ENCODE measurements at regions not wholly inside any gene's neighbourhood (a gene's known extent, or its start where the extent isn't known, plus 50 kb on each side); places are given as distances from the start of the nearest gene placed in this dataset.

DNA sequence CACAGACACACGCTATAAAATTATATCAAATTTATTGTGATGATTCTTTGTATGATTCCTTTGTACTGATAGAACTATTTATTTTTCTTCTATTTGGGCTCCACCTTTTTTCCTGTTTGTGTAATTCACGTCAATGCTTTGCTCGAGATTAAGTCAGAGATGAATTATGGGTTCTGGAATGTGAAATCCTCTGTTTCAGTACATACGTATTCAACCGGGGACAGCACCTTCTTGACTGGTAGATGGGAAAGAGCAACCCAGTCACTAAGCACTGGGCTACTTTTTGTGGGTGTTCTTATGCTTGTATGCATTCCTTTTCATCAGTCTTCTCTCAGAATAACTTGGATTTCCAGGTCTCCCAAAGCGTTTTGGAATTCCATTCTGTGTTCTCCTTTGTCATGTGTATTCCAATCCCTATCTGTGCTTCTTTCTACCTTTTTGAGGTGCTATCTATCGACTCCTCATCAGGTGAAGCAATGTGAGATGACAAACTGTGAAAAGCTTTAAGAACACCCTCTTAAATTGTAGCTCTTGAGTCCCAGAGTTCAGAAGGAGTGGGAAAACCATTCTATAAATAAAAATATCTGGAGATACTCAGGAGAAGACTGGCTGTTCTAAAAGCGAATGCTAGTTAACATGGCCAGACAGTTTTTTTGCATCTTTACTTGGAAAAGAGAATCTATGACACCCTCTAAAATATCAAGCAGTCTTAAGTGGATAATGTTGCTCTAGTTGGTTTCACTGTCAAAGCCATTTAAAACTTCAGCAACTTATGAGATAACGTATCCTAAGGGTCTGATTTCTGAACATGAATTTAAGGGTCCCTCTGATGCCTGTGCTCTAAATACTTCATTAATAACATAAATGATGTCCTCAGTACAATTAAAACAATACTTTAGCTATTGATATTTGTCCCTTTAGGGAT, 197.7 kb upstream of the PREP start (continued):
- TF ChIP-seq, protein P1, sequence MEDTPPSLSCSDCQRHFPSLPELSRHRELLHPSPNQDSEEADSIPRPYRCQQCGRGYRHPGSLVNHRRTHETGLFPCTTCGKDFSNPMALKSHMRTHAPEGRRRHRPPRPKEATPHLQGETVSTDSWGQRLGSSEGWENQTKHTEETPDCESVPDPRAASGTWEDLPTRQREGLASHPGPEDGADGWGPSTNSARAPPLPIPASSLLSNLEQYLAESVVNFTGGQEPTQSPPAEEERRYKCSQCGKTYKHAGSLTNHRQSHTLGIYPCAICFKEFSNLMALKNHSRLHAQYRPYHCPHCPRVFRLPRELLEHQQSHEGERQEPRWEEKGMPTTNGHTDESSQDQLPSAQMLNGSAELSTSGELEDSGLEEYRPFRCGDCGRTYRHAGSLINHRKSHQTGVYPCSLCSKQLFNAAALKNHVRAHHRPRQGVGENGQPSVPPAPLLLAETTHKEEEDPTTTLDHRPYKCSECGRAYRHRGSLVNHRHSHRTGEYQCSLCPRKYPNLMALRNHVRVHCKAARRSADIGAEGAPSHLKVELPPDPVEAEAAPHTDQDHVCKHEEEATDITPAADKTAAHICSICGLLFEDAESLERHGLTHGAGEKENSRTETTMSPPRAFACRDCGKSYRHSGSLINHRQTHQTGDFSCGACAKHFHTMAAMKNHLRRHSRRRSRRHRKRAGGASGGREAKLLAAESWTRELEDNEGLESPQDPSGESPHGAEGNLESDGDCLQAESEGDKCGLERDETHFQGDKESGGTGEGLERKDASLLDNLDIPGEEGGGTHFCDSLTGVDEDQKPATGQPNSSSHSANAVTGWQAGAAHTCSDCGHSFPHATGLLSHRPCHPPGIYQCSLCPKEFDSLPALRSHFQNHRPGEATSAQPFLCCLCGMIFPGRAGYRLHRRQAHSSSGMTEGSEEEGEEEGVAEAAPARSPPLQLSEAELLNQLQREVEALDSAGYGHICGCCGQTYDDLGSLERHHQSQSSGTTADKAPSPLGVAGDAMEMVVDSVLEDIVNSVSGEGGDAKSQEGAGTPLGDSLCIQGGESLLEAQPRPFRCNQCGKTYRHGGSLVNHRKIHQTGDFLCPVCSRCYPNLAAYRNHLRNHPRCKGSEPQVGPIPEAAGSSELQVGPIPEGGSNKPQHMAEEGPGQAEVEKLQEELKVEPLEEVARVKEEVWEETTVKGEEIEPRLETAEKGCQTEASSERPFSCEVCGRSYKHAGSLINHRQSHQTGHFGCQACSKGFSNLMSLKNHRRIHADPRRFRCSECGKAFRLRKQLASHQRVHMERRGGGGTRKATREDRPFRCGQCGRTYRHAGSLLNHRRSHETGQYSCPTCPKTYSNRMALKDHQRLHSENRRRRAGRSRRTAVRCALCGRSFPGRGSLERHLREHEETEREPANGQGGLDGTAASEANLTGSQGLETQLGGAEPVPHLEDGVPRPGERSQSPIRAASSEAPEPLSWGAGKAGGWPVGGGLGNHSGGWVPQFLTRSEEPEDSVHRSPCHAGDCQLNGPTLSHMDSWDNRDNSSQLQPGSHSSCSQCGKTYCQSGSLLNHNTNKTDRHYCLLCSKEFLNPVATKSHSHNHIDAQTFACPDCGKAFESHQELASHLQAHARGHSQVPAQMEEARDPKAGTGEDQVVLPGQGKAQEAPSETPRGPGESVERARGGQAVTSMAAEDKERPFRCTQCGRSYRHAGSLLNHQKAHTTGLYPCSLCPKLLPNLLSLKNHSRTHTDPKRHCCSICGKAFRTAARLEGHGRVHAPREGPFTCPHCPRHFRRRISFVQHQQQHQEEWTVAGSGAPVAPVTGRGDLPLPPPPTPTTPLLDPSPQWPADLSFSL (CRISPR knock-in tag; IDR thresholded peaks at IDR 0.05): no peak
- TF ChIP-seq SRSF1 (optimal IDR thresholded peaks at IDR 0.05; ENCODE audit: low read depth, low read length) (no peak), ZNF639 (CRISPR knock-in tag; conservative IDR thresholded peaks at IDR 0.05) (no peak), CREM (IDR thresholded peaks at IDR 0.05) (no peak), CREM (CRISPR knock-in tag; IDR thresholded peaks at IDR 0.05) (no peak), ZNF800 (CRISPR knock-in tag; IDR thresholded peaks at IDR 0.05) (no peak), ZNF75D (CRISPR knock-in tag; IDR thresholded peaks at IDR 0.05; ENCODE audit: borderline replicate concordance) (no peak)
- TF ChIP-seq, protein P2, sequence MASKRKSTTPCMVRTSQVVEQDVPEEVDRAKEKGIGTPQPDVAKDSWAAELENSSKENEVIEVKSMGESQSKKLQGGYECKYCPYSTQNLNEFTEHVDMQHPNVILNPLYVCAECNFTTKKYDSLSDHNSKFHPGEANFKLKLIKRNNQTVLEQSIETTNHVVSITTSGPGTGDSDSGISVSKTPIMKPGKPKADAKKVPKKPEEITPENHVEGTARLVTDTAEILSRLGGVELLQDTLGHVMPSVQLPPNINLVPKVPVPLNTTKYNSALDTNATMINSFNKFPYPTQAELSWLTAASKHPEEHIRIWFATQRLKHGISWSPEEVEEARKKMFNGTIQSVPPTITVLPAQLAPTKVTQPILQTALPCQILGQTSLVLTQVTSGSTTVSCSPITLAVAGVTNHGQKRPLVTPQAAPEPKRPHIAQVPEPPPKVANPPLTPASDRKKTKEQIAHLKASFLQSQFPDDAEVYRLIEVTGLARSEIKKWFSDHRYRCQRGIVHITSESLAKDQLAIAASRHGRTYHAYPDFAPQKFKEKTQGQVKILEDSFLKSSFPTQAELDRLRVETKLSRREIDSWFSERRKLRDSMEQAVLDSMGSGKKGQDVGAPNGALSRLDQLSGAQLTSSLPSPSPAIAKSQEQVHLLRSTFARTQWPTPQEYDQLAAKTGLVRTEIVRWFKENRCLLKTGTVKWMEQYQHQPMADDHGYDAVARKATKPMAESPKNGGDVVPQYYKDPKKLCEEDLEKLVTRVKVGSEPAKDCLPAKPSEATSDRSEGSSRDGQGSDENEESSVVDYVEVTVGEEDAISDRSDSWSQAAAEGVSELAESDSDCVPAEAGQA (IDR thresholded peaks at IDR 0.05; ENCODE audit: low read depth): no peak
- TF ChIP-seq, protein P2 (CRISPR knock-in tag; IDR thresholded peaks at IDR 0.05; ENCODE audit: borderline replicate concordance): no peak
